ENCODE measurements at regions not wholly inside any gene's neighbourhood (a gene's known extent, or its start where the extent isn't known, plus 50 kb on each side); places are given as distances from the start of the nearest gene placed in this dataset.
"Not testable (repeated sequence)": the region's sequence is repeated elsewhere in the genome, so short reads cannot be mapped to it uniquely, and the experiment has no call there.

DNA sequence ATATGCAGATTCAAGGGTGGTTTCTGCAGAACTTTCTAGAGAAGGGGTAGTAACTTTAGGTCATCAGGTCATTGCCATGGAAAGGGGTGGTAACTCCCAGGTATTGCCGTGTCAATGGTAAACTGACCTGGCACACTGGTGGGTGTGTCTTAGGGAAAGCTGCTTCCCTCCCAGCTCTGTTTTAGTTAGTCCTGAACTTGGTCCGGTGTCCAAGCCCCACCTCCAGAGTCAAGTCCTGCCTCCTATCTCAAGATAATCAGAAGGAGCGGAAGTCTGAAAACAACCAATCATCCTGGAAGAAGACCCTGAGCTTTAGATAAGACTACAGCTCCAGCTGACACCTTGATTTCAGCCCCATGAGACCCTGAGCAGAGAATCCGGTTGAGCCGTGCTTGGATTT is 74.2 kb downstream of the NPIPB5 start:
- not testable (repeated sequence) for TF ChIP-seq POLR2A (IDR thresholded peaks at IDR 0.05)
- TF ChIP-seq, protein P1, sequence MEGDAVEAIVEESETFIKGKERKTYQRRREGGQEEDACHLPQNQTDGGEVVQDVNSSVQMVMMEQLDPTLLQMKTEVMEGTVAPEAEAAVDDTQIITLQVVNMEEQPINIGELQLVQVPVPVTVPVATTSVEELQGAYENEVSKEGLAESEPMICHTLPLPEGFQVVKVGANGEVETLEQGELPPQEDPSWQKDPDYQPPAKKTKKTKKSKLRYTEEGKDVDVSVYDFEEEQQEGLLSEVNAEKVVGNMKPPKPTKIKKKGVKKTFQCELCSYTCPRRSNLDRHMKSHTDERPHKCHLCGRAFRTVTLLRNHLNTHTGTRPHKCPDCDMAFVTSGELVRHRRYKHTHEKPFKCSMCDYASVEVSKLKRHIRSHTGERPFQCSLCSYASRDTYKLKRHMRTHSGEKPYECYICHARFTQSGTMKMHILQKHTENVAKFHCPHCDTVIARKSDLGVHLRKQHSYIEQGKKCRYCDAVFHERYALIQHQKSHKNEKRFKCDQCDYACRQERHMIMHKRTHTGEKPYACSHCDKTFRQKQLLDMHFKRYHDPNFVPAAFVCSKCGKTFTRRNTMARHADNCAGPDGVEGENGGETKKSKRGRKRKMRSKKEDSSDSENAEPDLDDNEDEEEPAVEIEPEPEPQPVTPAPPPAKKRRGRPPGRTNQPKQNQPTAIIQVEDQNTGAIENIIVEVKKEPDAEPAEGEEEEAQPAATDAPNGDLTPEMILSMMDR (IDR thresholded peaks at IDR 0.05) = not testable (repeated sequence)
